Transverse colon (tissue), 4 donors: ENCODE measurements at regions not wholly inside any gene's neighbourhood (a gene's known extent, or its start where the extent isn't known, plus 50 kb on each side); places are given as distances from the start of the nearest gene placed in this dataset.

ENCODE experiments used
- DNase-seq: peaks from one replicate; pipeline ENCODE4 v3.0.0-alpha.2; 2019
- H3K27ac ChIP-seq, 4 donors: fragments of 200-600 bp; sonication (generic); 2 replicates each; pipeline ENCODE4 v1.5.1; 2016 to 2018; ENCODE audit warnings: inconsistent platforms in 4 of 4
- H3K27me3 ChIP-seq: fragments of 200-600 bp; sonication (generic); 2 replicates; pipeline ENCODE4 v1.5.1; 2017; ENCODE audit warnings: inconsistent platforms
- H3K36me3 ChIP-seq, 4 donors: fragments of 200-600 bp; sonication (generic); 2 replicates each; pipeline ENCODE4 v1.5.1; 2017 to 2019; ENCODE audit warnings: inconsistent platforms in 4 of 4
- H3K4me1 ChIP-seq, 4 donors: fragments of 200-600 bp; sonication (generic); 2 replicates each; pipeline ENCODE4 v1.5.1; 2017 to 2020; ENCODE audit warnings: inconsistent platforms in 4 of 4
- H3K4me3 ChIP-seq, 4 donors: fragments of 200-600 bp; sonication (generic); 1 replicate in 1 of 4; 2 replicates in 3 of 4; pipeline versions ENCODE4 v1.5.1 to v1.6.1; 2017 to 2019; ENCODE audit warnings: inconsistent platforms in 4 of 4
- H3K9me3 ChIP-seq, 2 donors: fragments of 200-600 bp; sonication (generic); 2 replicates each; pipeline ENCODE4 v1.5.1; 2017 to 2019; ENCODE audit warnings: inconsistent platforms in 2 of 2
- EP300 ChIP-seq: sonication (generic); formaldehyde crosslinking; IDR thresholded peaks from one replicate; pipeline ENCODE4 v1.6.1; 2017; ENCODE audit warnings: antibody characterized with exemption, low read depth
- POLR2A ChIP-seq: fragments of 450-650 bp; IDR thresholded peaks from one replicate; pipeline ENCODE4 v1.6.1; 2016; ENCODE audit warnings: antibody characterized with exemption, mild to moderate bottlenecking, moderate library complexity
- POLR2AphosphoS5 ChIP-seq, 3 donors: sonication (generic); formaldehyde crosslinking; IDR thresholded peaks; one replicate each; pipeline ENCODE4 v1.6.1; 2016; ENCODE audit warnings: antibody characterized with exemption in 3 of 3
- WGBS, 2 donors: methylation state at CpG; one replicate each; pipeline ENCODE4 v1.1.5; 2018; ENCODE audit warnings: low coverage in 1 of 2; 5-methylcytosine and 5-hydroxymethylcytosine counted together
- in situ Hi-C, 4 donors: fragments of 200-750 bp; cut with MboI; loops; one replicate each; pipeline versions ENCODE4 v1.15.0 to v1.15.1; 2017; ENCODE audit warnings: low sequenced_read_pairs in 3 of 4, low pct_ligation_motif_present in 1 of 4, low pct_unique_long_range_greater_than_20kb in 1 of 4
- intact Hi-C: fragments of 100-400 bp; cut with DNase I; formaldehyde crosslinking; loops from one replicate; pipeline ENCODE4 v1.15.1; 2023; ENCODE audit warnings: low total_unique reads
- TF ChIP-seq, protein P1 (sequence below), 5 experiments: fragments of 200-600 bp in 3 of 5; fragments of 450-650 bp in 2 of 5; sonication (generic) in 3 of 5; IDR thresholded peaks; 1 replicate in 2 of 5; 2 replicates in 3 of 5; pipeline ENCODE4 v1.5.1; 2016 to 2017; ENCODE audit warnings: antibody characterized with exemption in 5 of 5, inconsistent platforms in 3 of 5, mild to moderate bottlenecking in 2 of 5, moderate library complexity in 1 of 5

GRCh38 chr13:29676535-29676934, 81.0 kb upstream of the SLC7A1 start:
- WGBS, 2 donors, result 73% methylated on average over 4 of the region's 4 CpGs; no CpG with 5 or more reads in 1 of the 2 donors
- intact Hi-C loops, result no loop called here
- DNase-seq, result no peak
- Histone ChIP-seq H3K9me3 (no peaks in the 10 kb centered on the region), H3K36me3 (no peaks in the 10 kb centered on the region), H3K27me3 (no peaks in the 10 kb centered on the region), H3K4me1 (no peaks in the 10 kb centered on the region), H3K4me3 (no peak overlapping the region), H3K27ac (peak overlapping the region in 1 of 4 donors; percentile 34)
- in situ Hi-C loops, result no loop called here
- TF ChIP-seq POLR2AphosphoS5 (IDR thresholded peaks at IDR 0.05), result no peak
- TF ChIP-seq EP300, result no peak
- TF ChIP-seq, protein P1, sequence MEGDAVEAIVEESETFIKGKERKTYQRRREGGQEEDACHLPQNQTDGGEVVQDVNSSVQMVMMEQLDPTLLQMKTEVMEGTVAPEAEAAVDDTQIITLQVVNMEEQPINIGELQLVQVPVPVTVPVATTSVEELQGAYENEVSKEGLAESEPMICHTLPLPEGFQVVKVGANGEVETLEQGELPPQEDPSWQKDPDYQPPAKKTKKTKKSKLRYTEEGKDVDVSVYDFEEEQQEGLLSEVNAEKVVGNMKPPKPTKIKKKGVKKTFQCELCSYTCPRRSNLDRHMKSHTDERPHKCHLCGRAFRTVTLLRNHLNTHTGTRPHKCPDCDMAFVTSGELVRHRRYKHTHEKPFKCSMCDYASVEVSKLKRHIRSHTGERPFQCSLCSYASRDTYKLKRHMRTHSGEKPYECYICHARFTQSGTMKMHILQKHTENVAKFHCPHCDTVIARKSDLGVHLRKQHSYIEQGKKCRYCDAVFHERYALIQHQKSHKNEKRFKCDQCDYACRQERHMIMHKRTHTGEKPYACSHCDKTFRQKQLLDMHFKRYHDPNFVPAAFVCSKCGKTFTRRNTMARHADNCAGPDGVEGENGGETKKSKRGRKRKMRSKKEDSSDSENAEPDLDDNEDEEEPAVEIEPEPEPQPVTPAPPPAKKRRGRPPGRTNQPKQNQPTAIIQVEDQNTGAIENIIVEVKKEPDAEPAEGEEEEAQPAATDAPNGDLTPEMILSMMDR (IDR thresholded peaks at IDR 0.05), result no peak
- TF ChIP-seq POLR2A, result no peak

- Histone ChIP-seq H3K27ac (no peak overlapping the region), H3K27me3 (no peaks in the 10 kb centered on the region), H3K4me3 (no peak overlapping the region), H3K4me1 (no peaks in the 10 kb centered on the region), H3K9me3 (no peaks in the 10 kb centered on the region), H3K36me3 (no peaks in the 10 kb centered on the region)
- intact Hi-C loops, result no loop called here
- no peak for TF ChIP-seq EP300
- WGBS, 2 donors, result 64 to 86% methylated on average over 3 of the region's 3 CpGs
- no peak for DNase-seq
- in situ Hi-C loops, result no loop called here
Observed at GRCh38 chr13:29674532-29674931, 79.0 kb upstream of the SLC7A1 start.

GRCh38 chr13:29664591-29664990, 69.1 kb upstream of the SLC7A1 start:
- H3K27me3 ChIP-seq, result no peaks in the 10 kb centered on the region
- H3K4me3 ChIP-seq, result no peak overlapping the region
- no peaks in the 10 kb centered on the region for H3K9me3 ChIP-seq
- H3K4me1 ChIP-seq, result no peaks in the 10 kb centered on the region
- WGBS, 2 donors, result 43 to 44% methylated on average over 1 of the region's 1 CpG
- no peak overlapping the region for H3K27ac ChIP-seq
- intact Hi-C loops (no loop called here), in situ Hi-C loops (no loop called here)
- DNase-seq, result no peak
- H3K36me3 ChIP-seq, result no peaks in the 10 kb centered on the region
- TF ChIP-seq POLR2AphosphoS5 (IDR thresholded peaks at IDR 0.05) (no peak), EP300 (no peak), POLR2A (no peak)
- TF ChIP-seq, protein P1 (IDR thresholded peaks at IDR 0.05), result no peak

- Histone ChIP-seq H3K27me3 (no peaks in the 10 kb centered on the region), H3K4me3 (no peak overlapping the region), H3K36me3 (no peaks in the 10 kb centered on the region), H3K9me3 (no peaks in the 10 kb centered on the region), H3K4me1 (no peaks in the 10 kb centered on the region), H3K27ac (no peak overlapping the region)
- WGBS, 2 donors, result 81 to 84% methylated on average over 3 of the region's 3 CpGs
- no peak for DNase-seq
- intact Hi-C loops, result no loop called here
- TF ChIP-seq POLR2AphosphoS5 (IDR thresholded peaks at IDR 0.05), result no peak
- TF ChIP-seq EP300, result no peak
- TF ChIP-seq POLR2A, result no peak
- TF ChIP-seq, protein P1 (IDR thresholded peaks at IDR 0.05), result no peak
- in situ Hi-C loops, result no loop called here
Observed at GRCh38 chr13:29654843-29655547, 59.5 kb upstream of the SLC7A1 start.

DNA sequence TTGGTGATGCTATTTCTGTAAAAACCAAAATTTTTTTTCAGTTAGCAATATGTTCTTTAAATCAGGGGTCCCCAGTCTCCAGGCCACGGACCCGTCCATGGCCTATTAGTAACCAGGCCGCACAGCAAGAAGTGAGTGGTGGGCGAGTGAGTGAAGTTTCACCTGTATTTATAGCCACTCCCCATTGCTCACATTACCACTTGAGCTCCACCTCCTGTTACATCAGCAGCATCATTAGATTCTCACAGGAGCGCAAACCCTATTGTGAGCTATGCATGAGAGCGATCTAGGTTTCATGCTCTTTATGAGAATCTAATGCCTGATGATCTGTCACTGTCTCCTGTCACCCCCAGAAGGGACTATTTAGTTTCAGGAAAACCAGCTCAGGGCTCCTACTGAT, 58.9 kb upstream of the SLC7A1 start:
- no peaks in the 10 kb centered on the region for H3K4me1 ChIP-seq
- H3K27me3 ChIP-seq, result no peaks in the 10 kb centered on the region
- DNase-seq, result no peak
- no peak overlapping the region for H3K4me3 ChIP-seq
- in situ Hi-C loops, result no loop called here
- H3K9me3 ChIP-seq, result no peaks in the 10 kb centered on the region
- no peaks in the 10 kb centered on the region for H3K36me3 ChIP-seq
- no peak overlapping the region for H3K27ac ChIP-seq
- no peak for TF ChIP-seq EP300
- no peak for TF ChIP-seq POLR2AphosphoS5 (IDR thresholded peaks at IDR 0.05)
- TF ChIP-seq, protein P1 (IDR thresholded peaks at IDR 0.05), result no peak
- intact Hi-C loops, result no loop called here
- 95 to 100% methylated on average over 2 to 6 of the region's 6 CpGs for WGBS, 2 donors
